ENCODE measurements at regions not wholly inside any gene's neighbourhood (a gene's known extent, or its start where the extent isn't known, plus 50 kb on each side); places are given as distances from the start of the nearest gene placed in this dataset.
"Not testable (repeated sequence)": the region's sequence is repeated elsewhere in the genome, so short reads cannot be mapped to it uniquely, and the experiment has no call there.

- DNase-seq (ENCODE audit: low read depth) = peak; percentile 9
Observed at GRCh38 chr6:139711804-139712585, 337.5 kb upstream of the CITED2 start.

GRCh38 chr6:139710556-139710955 is 336.1 kb upstream of the CITED2 start:
- no peak for DNase-seq (ENCODE audit: low read depth)

GRCh38 chr6:139708337-139709199 is 334.1 kb upstream of the CITED2 start:
- peak; percentile 23 for DNase-seq (ENCODE audit: low read depth)

- DNase-seq (ENCODE audit: low read depth) = no peak
Observed at GRCh38 chr6:139706912-139707311, 332.5 kb upstream of the CITED2 start.

GRCh38 chr6:139705284-139705683 is 330.8 kb upstream of the CITED2 start:
- no peak for DNase-seq (ENCODE audit: low read depth)

GRCh38 chr6:139703780-139704179 is 329.3 kb upstream of the CITED2 start:
- no peak for DNase-seq (ENCODE audit: low read depth)

GRCh38 chr6:139702706-139703105 is 328.3 kb upstream of the CITED2 start:
- DNase-seq (ENCODE audit: low read depth) = no peak

- no peak for DNase-seq (ENCODE audit: low read depth)
Observed at GRCh38 chr6:139701695-139702094, 327.2 kb upstream of the CITED2 start.

- no peak for DNase-seq (ENCODE audit: low read depth)
Observed at GRCh38 chr6:139701003-139701402, 326.6 kb upstream of the CITED2 start.

GRCh38 chr6:139699911-139700310 is 325.5 kb upstream of the CITED2 start:
- DNase-seq (ENCODE audit: low read depth) = no peak

- DNase-seq (ENCODE audit: low read depth) = peak; percentile 94
Observed at GRCh38 chr6:139699335-139699734, 324.9 kb upstream of the CITED2 start.

- peak; percentile 80 for DNase-seq (ENCODE audit: low read depth)
Observed at GRCh38 chr6:139698526-139699176, 324.2 kb upstream of the CITED2 start.

- not testable (repeated sequence) for DNase-seq (ENCODE audit: low read depth)
Observed at GRCh38 chr6:139697856-139698255, 323.4 kb upstream of the CITED2 start.

- not testable (repeated sequence) for DNase-seq (ENCODE audit: low read depth)
Observed at GRCh38 chr6:139696991-139697390, 322.5 kb upstream of the CITED2 start.

GRCh38 chr6:139695361-139695760 is 320.9 kb upstream of the CITED2 start:
- no peak for DNase-seq (ENCODE audit: low read depth)

GRCh38 chr6:139693735-139694134 is 319.3 kb upstream of the CITED2 start:
- no peak for DNase-seq (ENCODE audit: low read depth)

- DNase-seq (ENCODE audit: low read depth) = no peak
Observed at GRCh38 chr6:139690007-139690406, 315.6 kb upstream of the CITED2 start.

GRCh38 chr6:139687055-139687454 is 312.6 kb upstream of the CITED2 start:
- DNase-seq (ENCODE audit: low read depth) = no peak

GRCh38 chr6:139686308-139686707 is 311.9 kb upstream of the CITED2 start:
- peak; percentile 23 for DNase-seq (ENCODE audit: low read depth)

- no peak for DNase-seq (ENCODE audit: low read depth)
Observed at GRCh38 chr6:139685009-139685408, 310.6 kb upstream of the CITED2 start.

GRCh38 chr6:139680819-139681218 is 306.4 kb upstream of the CITED2 start:
- DNase-seq (ENCODE audit: low read depth) = no peak

GRCh38 chr6:139679516-139680179 is 305.2 kb upstream of the CITED2 start:
- peak; percentile 49 for DNase-seq (ENCODE audit: low read depth)

Data from fibroblast of gingiva (primary cell).